ENCODE measurements at regions not wholly inside any gene's neighbourhood (a gene's known extent, or its start where the extent isn't known, plus 50 kb on each side); places are given as distances from the start of the nearest gene placed in this dataset.

DNA sequence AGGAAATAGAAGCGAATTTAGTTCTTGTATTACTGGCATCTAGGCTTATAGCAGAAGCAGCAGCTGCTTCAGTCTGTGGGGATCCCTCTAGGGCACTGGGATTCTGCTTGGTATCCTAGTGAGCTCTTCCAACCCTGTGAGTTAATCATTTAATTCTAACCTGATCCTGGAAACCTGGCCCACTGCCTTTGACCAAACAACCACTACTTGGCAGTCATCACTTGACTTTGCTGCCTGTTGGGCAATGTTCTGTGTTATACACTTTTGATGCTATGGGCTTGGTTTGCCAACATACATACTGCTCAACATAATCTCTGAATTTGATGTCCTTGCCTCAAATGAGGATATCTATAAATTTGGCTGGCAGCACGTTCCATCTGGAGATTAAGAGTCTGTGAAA, 813.4 kb downstream of the ANKRD7 start:
- no peaks in the 10 kb centered on the region for H3K27me3 ChIP-seq
- no peaks in the 10 kb centered on the region for H3K36me3 ChIP-seq
- DNase-seq (no peak), ATAC-seq (no peak)
- H3K9me3 ChIP-seq: peaks cover 0 to 16% (median 0%) of the 10 kb centered on the region in 11 donors
- WGBS, 2 donors: 50 to 68% methylated on average over 2 of the region's 2 CpGs
- H3K4me1 ChIP-seq: no peaks in the 10 kb centered on the region
- TF ChIP-seq, protein P1, sequence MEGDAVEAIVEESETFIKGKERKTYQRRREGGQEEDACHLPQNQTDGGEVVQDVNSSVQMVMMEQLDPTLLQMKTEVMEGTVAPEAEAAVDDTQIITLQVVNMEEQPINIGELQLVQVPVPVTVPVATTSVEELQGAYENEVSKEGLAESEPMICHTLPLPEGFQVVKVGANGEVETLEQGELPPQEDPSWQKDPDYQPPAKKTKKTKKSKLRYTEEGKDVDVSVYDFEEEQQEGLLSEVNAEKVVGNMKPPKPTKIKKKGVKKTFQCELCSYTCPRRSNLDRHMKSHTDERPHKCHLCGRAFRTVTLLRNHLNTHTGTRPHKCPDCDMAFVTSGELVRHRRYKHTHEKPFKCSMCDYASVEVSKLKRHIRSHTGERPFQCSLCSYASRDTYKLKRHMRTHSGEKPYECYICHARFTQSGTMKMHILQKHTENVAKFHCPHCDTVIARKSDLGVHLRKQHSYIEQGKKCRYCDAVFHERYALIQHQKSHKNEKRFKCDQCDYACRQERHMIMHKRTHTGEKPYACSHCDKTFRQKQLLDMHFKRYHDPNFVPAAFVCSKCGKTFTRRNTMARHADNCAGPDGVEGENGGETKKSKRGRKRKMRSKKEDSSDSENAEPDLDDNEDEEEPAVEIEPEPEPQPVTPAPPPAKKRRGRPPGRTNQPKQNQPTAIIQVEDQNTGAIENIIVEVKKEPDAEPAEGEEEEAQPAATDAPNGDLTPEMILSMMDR (IDR thresholded peaks at IDR 0.05): no peak
- intact Hi-C loops (cut with DNase I): no loop called here
- no peak overlapping the region for H3K4me3 ChIP-seq
- H3K27ac ChIP-seq: no peak overlapping the region

DNA sequence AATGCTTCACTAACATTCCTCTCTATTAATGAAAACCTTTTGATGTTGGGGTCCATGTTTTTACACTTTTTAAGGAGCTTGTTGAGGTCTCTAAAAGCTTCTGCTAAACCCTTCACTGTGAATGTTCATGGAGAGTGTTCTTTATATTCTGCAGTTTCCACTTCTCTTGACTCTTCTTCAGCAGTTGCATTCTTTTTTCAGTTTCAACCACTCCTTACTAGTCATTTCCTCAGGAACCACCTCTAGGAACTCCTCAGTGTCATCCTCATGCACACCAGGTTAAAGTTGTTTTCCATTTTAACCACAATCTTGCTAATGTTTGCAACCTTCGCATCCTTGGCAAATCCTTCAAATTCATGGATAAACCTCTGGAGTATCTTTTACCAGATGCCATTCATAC, 821.6 kb downstream of the ANKRD7 start:
- H3K4me1 ChIP-seq: no peaks in the 10 kb centered on the region
- TF ChIP-seq, protein P1 (IDR thresholded peaks at IDR 0.05): no peak
- H3K9me3 ChIP-seq: peaks cover 0 to 11% (median 0%) of the 10 kb centered on the region in 11 donors
- H3K4me3 ChIP-seq: no peak overlapping the region
- no peaks in the 10 kb centered on the region for H3K36me3 ChIP-seq
- no peak for ATAC-seq
- DNase-seq: no peak
- WGBS, 2 donors: 95 to 100% methylated on average over 1 of the region's 1 CpG
- H3K27me3 ChIP-seq: no peaks in the 10 kb centered on the region
- no peak overlapping the region for H3K27ac ChIP-seq
- intact Hi-C loops (cut with DNase I): no loop called here

DNA sequence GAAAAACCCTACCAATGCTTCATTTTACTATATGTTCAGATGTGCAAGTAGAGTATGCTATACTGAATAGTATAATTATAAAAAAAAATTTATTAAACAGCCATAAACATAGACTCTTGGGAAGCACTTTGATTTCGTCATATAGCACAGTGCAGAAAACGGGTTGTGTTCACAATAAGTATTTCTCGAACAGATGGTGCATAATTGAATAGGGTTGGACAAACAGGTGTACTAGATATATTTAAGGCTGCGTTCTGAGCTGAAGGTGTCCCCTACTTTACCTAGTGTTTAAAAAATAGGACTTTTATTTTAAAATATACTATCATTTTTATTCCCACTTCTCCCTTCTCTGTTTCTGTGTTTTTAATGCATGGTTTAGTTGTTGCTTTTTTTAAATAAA, 841.5 kb downstream of the ANKRD7 start:
- no peak for ATAC-seq
- Histone ChIP-seq H3K9me3 (peaks cover 0 to 15% (median 0%) of the 10 kb centered on the region in 11 donors), H3K4me1 (no peaks in the 10 kb centered on the region), H3K27ac (no peak overlapping the region), H3K27me3 (no peaks in the 10 kb centered on the region), H3K36me3 (no peaks in the 10 kb centered on the region), H3K4me3 (no peak overlapping the region)
- DNase-seq: no peak
- WGBS, 2 donors: 86 to 92% methylated on average over 4 of the region's 4 CpGs
- TF ChIP-seq, protein P1 (IDR thresholded peaks at IDR 0.05): no peak
- intact Hi-C loops (cut with DNase I): no loop called here

DNA sequence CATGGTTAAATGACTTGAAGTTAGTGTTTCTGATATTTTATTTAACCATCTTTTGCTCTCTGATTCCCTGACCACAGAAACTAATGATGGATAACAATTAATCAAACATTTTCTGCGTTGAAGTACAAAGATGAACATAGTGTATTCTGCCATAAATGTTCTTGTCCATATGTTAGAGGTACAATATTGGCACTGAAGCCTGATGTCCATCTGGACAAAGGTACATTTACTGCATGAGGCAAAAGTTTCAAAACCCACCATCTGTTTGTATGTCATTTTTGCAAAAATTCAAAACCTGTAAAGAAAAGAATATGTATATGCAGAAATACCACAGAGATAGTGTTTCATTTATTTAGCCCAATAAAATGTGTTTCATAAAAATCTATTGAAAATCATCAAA, 861.5 kb downstream of the ANKRD7 start:
- Histone ChIP-seq H3K4me1 (no peaks in the 10 kb centered on the region), H3K4me3 (no peak overlapping the region), H3K27ac (no peak overlapping the region), H3K36me3 (no peaks in the 10 kb centered on the region), H3K27me3 (no peaks in the 10 kb centered on the region), H3K9me3 (peaks cover 0 to 20% (median 0%) of the 10 kb centered on the region in 11 donors)
- no peak for DNase-seq
- intact Hi-C loops (cut with DNase I): no loop called here
- 79 to 81% methylated on average over 1 of the region's 1 CpG for WGBS, 2 donors
- ATAC-seq: no peak
- TF ChIP-seq, protein P1 (IDR thresholded peaks at IDR 0.05): no peak

DNA sequence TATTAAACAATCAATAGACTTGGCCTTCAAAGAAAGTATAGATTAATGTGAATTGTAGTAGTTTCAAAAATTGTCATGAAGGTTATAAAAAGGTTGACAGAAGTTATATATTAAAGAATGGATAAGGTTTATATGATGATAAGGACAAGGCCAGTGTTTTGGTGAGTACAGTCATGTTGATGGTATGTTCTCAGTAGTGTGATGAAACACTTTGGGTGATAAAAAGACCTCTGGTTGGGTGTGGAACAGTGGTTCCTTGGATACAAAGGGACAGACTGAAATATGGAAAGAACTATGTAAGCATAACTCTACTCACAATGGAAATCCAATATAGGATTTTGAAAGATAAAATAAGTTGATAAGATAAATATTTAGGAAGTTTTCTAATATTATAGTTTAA, 866.3 kb downstream of the ANKRD7 start:
- H3K9me3 ChIP-seq: no peaks in the 10 kb centered on the region
- intact Hi-C loops (cut with DNase I): no loop called here
- no peak overlapping the region for H3K4me3 ChIP-seq
- H3K27me3 ChIP-seq: no peaks in the 10 kb centered on the region
- DNase-seq: no peak
- TF ChIP-seq, protein P1 (IDR thresholded peaks at IDR 0.05): no peak
- H3K27ac ChIP-seq: no peak overlapping the region
- no peaks in the 10 kb centered on the region for H3K36me3 ChIP-seq
- no peaks in the 10 kb centered on the region for H3K4me1 ChIP-seq
- ATAC-seq: no peak

All from heart right ventricle (tissue), 16 donors.